ENCODE measurements at regions not wholly inside any gene's neighbourhood (a gene's known extent, or its start where the extent isn't known, plus 50 kb on each side); places are given as distances from the start of the nearest gene placed in this dataset.
"Not testable (repeated sequence)": the region's sequence is repeated elsewhere in the genome, so short reads cannot be mapped to it uniquely, and the experiment has no call there.

- not testable (repeated sequence) for TF ChIP-seq TAF1 (IDR thresholded peaks at IDR 0.05; ENCODE audit: borderline replicate concordance, low read depth, low read length); POLR2A (IDR thresholded peaks at IDR 0.05; ENCODE audit: low read depth, low read length)
Measured at GRCh38 chrX:91530209-91530608, 95.6 kb downstream of the PABPC5 start.

Data from GM12892 (cell line).